Left lung (tissue), 4 donors: ENCODE measurements at regions not wholly inside any gene's neighbourhood (a gene's known extent, or its start where the extent isn't known, plus 50 kb on each side); places are given as distances from the start of the nearest gene placed in this dataset.

Source experiments
- ATAC-seq: fragments of 200-7000 bp; cut with Tn5 transposase; one replicate; pipeline ENCODE4 v1.9.1; 2020; ENCODE audit warnings: moderate library complexity
- DNase-seq, 4 donors: peaks; one replicate each; pipeline ENCODE4 v3.0.0-alpha.2; 2013 to 2020
- H3K27ac ChIP-seq, 2 donors: fragments of 200-600 bp; sonication (generic) in 1 of 2; one replicate each; pipeline versions ENCODE4 v1.5.0 to v1.8.0; 2020 to 2021
- H3K27me3 ChIP-seq, 2 donors: fragments of 200-600 bp; sonication (generic) in 1 of 2; one replicate each; pipeline versions ENCODE4 v1.5.0 to v1.8.0; 2020 to 2021
- H3K36me3 ChIP-seq, 2 donors: fragments of 200-600 bp; sonication (generic) in 1 of 2; one replicate each; pipeline versions ENCODE4 v1.5.0 to v1.8.0; 2020 to 2021
- H3K4me1 ChIP-seq, 2 donors: fragments of 200-600 bp; one replicate each; pipeline ENCODE4 v1.8.0; 2021
- H3K4me3 ChIP-seq, 2 donors: fragments of 200-600 bp; sonication (generic) in 1 of 2; one replicate each; pipeline versions ENCODE4 v1.5.0 to v1.8.0; 2020 to 2021; ENCODE audit warnings: mild to moderate bottlenecking in 1 of 2
- H3K9me3 ChIP-seq, 2 donors: fragments of 200-600 bp; sonication (generic) in 1 of 2; one replicate each; pipeline versions ENCODE4 v1.5.0 to v1.8.0; 2020 to 2021
- CTCF ChIP-seq, 2 donors: fragments of 200-600 bp; sonication (generic) in 1 of 2; IDR thresholded peaks; one replicate each; pipeline versions ENCODE4 v1.5.0 to v1.8.0; 2021; ENCODE audit warnings: antibody characterized with exemption in 2 of 2
- intact Hi-C, 2 donors: fragments of 100-400 bp; cut with DNase I; formaldehyde crosslinking; loops; one replicate each; pipeline versions ENCODE4 v1.11.2 to v1.14.2; 2022
- donor health status: DM: no; HTN: yes; CAD: no.
- donor health status: DM: no; HTN: no; CAD: no.

GRCh38 chr21:22468893-22469292 is 1470.7 kb downstream of the NCAM2 start:
- peaks cover 0 to 4% of the 10 kb centered on the region in 2 donors for H3K9me3 ChIP-seq
- H3K4me1 ChIP-seq: no peaks in the 10 kb centered on the region
- TF ChIP-seq CTCF (IDR thresholded peaks at IDR 0.05): no peak
- ATAC-seq (no peak), DNase-seq (no peak)
- no peaks in the 10 kb centered on the region for H3K36me3 ChIP-seq
- no peaks in the 10 kb centered on the region for H3K27me3 ChIP-seq
- H3K4me3 ChIP-seq: no peak overlapping the region
- no peak overlapping the region for H3K27ac ChIP-seq
- intact Hi-C loops: no loop called here

- no peak for TF ChIP-seq CTCF (IDR thresholded peaks at IDR 0.05)
- Histone ChIP-seq H3K4me3 (no peak overlapping the region), H3K4me1 (no peaks in the 10 kb centered on the region), H3K27me3 (no peaks in the 10 kb centered on the region), H3K27ac (no peak overlapping the region), H3K9me3 (peaks cover 0 to 16% of the 10 kb centered on the region in 2 donors), H3K36me3 (no peaks in the 10 kb centered on the region)
- DNase-seq: no peak
- intact Hi-C loops: no loop called here
- ATAC-seq: no peak
Observed at GRCh38 chr21:22474403-22474802, 1476.2 kb downstream of the NCAM2 start.

DNA sequence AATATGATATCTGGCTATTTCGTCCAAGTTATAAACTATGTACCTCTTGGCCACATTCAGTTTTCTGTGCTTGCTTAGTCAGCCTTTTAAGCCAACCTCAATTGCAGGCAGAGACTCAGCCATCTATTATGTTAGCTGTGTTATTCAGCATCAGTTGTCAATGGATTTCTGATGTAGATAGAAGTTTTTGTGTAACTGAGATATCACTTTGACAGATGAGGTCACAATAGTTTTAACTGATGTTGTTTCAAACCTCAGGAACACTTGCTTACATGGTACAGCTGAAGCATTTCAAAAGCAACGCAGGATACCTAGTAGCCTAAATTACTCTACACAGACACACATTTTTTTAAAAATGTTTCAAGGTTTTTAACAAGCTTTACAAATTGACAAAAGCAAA is 1478.0 kb downstream of the NCAM2 start:
- Histone ChIP-seq H3K4me1 (no peaks in the 10 kb centered on the region), H3K27ac (no peak overlapping the region), H3K36me3 (no peaks in the 10 kb centered on the region), H3K27me3 (no peaks in the 10 kb centered on the region), H3K4me3 (no peak overlapping the region), H3K9me3 (peaks cover 0 to 19% of the 10 kb centered on the region in 2 donors)
- intact Hi-C loops: no loop called here
- ATAC-seq (no peak), DNase-seq (no peak)
- no peak for TF ChIP-seq CTCF (IDR thresholded peaks at IDR 0.05)

DNA sequence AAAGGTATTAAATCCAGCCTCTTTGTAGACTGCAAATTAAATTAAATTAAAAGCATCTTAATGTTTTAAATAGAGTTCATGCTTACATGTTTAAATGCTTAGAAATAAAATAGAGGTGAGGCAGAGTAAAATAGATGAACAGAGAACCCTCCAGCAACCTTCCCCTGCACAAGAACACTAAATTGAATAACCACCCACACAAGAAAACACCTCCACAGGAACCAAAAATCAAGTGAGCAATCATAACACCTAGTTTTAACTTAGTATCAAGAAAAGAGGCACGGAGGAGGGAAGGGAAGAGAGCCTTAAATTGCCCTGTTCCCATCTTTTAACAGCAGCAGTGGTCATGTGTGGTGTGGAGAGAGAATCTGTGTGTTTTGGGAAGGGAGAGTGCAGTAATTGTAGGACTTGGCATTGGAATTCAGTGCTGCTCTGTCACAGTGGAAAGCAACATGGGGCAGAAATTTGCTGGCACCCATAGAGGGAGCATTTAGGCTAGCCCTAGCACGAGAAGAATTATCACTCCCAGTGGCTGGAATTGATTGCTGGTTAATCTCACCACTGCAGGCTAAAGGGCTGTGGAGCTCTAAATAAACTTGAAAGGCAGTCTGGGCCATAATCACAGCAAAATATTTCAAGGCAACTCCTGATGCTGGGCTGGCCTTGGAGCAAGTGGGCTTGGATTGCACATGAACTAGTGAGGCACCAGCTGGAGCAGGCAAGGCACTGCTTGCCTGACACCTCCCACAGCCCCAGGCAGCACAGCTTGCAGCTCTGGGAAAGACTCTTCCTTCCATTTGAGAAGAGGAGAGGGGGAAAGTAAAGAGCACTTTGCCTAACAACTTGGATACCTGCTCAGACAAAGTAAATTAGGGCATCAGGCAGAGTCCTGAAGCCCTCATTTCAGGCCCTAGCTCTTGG is 1478.8 kb downstream of the NCAM2 start:
- Histone ChIP-seq H3K36me3 (no peaks in the 10 kb centered on the region), H3K27ac (no peak overlapping the region), H3K9me3 (peaks cover 0 to 19% of the 10 kb centered on the region in 2 donors), H3K4me1 (no peaks in the 10 kb centered on the region), H3K4me3 (no peak overlapping the region), H3K27me3 (no peaks in the 10 kb centered on the region)
- intact Hi-C loops: no loop called here
- ATAC-seq (no peak), DNase-seq (no peak)
- TF ChIP-seq CTCF (IDR thresholded peaks at IDR 0.05): no peak

GRCh38 chr21:22490049-22490448 is 1491.8 kb downstream of the NCAM2 start:
- no peak for DNase-seq
- H3K27ac ChIP-seq: no peak overlapping the region
- H3K27me3 ChIP-seq: no peaks in the 10 kb centered on the region
- TF ChIP-seq CTCF (IDR thresholded peaks at IDR 0.05): no peak
- no peak for ATAC-seq
- H3K9me3 ChIP-seq: peaks cover 0 to 18% of the 10 kb centered on the region in 2 donors
- H3K4me1 ChIP-seq: no peaks in the 10 kb centered on the region
- H3K4me3 ChIP-seq: no peak overlapping the region
- H3K36me3 ChIP-seq: no peaks in the 10 kb centered on the region
- intact Hi-C loops: no loop called here
